Ishikawa (cell line): ENCODE measurements at regions not wholly inside any gene's neighbourhood (a gene's known extent, or its start where the extent isn't known, plus 50 kb on each side); places are given as distances from the start of the nearest gene placed in this dataset.

Experiments used
- CEBPB ChIP-seq: IDR thresholded peaks from 2 replicates; pipeline ENCODE4 v1.6.1; 2012
- CREB1 ChIP-seq: IDR thresholded peaks from 2 replicates; pipeline ENCODE4 v1.6.1; 2012; ENCODE audit warnings: low read depth
- EGR1 ChIP-seq: IDR thresholded peaks from 2 replicates; pipeline ENCODE4 v1.6.1; 2012
- EP300 ChIP-seq: IDR thresholded peaks from 2 replicates; pipeline ENCODE4 v1.6.1; 2012; ENCODE audit warnings: borderline replicate concordance
- FOXM1 ChIP-seq: IDR thresholded peaks from 2 replicates; pipeline ENCODE4 v1.6.1; 2012; ENCODE audit warnings: low read depth, borderline replicate concordance
- MAX ChIP-seq: IDR thresholded peaks from 2 replicates; pipeline ENCODE4 v1.6.1; 2012
- NFIC ChIP-seq: IDR thresholded peaks from 2 replicates; pipeline ENCODE4 v1.6.1; 2012
- RAD21 ChIP-seq: IDR thresholded peaks from 2 replicates; pipeline ENCODE4 v1.6.1; 2012; ENCODE audit warnings: low read depth
- REST ChIP-seq: IDR thresholded peaks from 2 replicates; pipeline ENCODE4 v1.6.1; 2012; ENCODE audit warnings: low read depth, mild to moderate bottlenecking
- TAF1 ChIP-seq: IDR thresholded peaks from 2 replicates; pipeline ENCODE4 v1.6.1; 2012; ENCODE audit warnings: low read depth, mild to moderate bottlenecking
- TCF12 ChIP-seq: IDR thresholded peaks from 2 replicates; pipeline ENCODE4 v1.6.1; 2012; ENCODE audit warnings: low read depth
- TEAD4 ChIP-seq: IDR thresholded peaks from 2 replicates; pipeline ENCODE4 v1.6.1; 2012
- USF1 ChIP-seq: IDR thresholded peaks from 2 replicates; pipeline ENCODE4 v1.6.1; 2012
- YY1 ChIP-seq: IDR thresholded peaks from 2 replicates; pipeline ENCODE4 v1.6.1; 2012; ENCODE audit warnings: low read depth
- ZBTB7A ChIP-seq: IDR thresholded peaks from 2 replicates; pipeline ENCODE4 v1.6.1; 2012; ENCODE audit warnings: low read depth

- no peak for TF ChIP-seq YY1
- no peak for TF ChIP-seq CREB1
- no peak for TF ChIP-seq MAX
- no peak for TF ChIP-seq NFIC
Measured at GRCh38 chr6:140438346-140438735, 1063.9 kb upstream of the CITED2 start.

GRCh38 chr6:140437619-140438345, 1063.3 kb upstream of the CITED2 start:
- TF ChIP-seq MAX, result no peak

- no peak for TF ChIP-seq TCF12
- no peak for TF ChIP-seq REST
- no peak for TF ChIP-seq FOXM1
- no peak for TF ChIP-seq NFIC
- no peak for TF ChIP-seq MAX
- no peak for TF ChIP-seq USF1
- no peak for TF ChIP-seq TEAD4
- TF ChIP-seq TAF1, result no peak
- no peak for TF ChIP-seq YY1
- TF ChIP-seq EGR1, result no peak
- no peak for TF ChIP-seq EP300
- TF ChIP-seq CREB1, result no peak
- no peak for TF ChIP-seq ZBTB7A
- TF ChIP-seq RAD21, result no peak
- TF ChIP-seq CEBPB, result no peak
Measured at GRCh38 chr6:140436023-140436811, 1061.8 kb upstream of the CITED2 start.

GRCh38 chr6:140434761-140435160, 1060.3 kb upstream of the CITED2 start:
- no peak for TF ChIP-seq REST

GRCh38 chr6:140433072-140433471, 1058.6 kb upstream of the CITED2 start:
- TF ChIP-seq ZBTB7A, result no peak
- TF ChIP-seq CEBPB, result no peak
- no peak for TF ChIP-seq FOXM1
- no peak for TF ChIP-seq EGR1
- TF ChIP-seq CREB1, result no peak
- no peak for TF ChIP-seq MAX
- TF ChIP-seq EP300, result no peak
- no peak for TF ChIP-seq TEAD4
- no peak for TF ChIP-seq YY1
- no peak for TF ChIP-seq NFIC

- no peak for TF ChIP-seq TCF12
- TF ChIP-seq TAF1, result no peak
- TF ChIP-seq MAX, result no peak
- no peak for TF ChIP-seq NFIC
- TF ChIP-seq EGR1, result no peak
- TF ChIP-seq YY1, result no peak
- no peak for TF ChIP-seq EP300
- no peak for TF ChIP-seq USF1
- TF ChIP-seq CEBPB, result no peak
- TF ChIP-seq CREB1, result no peak
- TF ChIP-seq ZBTB7A, result no peak
- TF ChIP-seq REST, result no peak
- no peak for TF ChIP-seq RAD21
- no peak for TF ChIP-seq FOXM1
- TF ChIP-seq TEAD4, result no peak
Measured at GRCh38 chr6:140427842-140428241, 1053.4 kb upstream of the CITED2 start.
